AG10803 (cell line): ENCODE measurements at regions not wholly inside any gene's neighbourhood (a gene's known extent, or its start where the extent isn't known, plus 50 kb on each side); places are given as distances from the start of the nearest gene placed in this dataset.

ENCODE experiments used
- DNase-seq: peaks from one replicate; pipeline ENCODE4 v3.0.0; 2010; ENCODE audit warnings: low read depth
- H3K4me3 ChIP-seq: 2 replicates; pipeline ENCODE4 v1.5.1; 2011; ENCODE audit warnings: mild to moderate bottlenecking, low read length, control low read depth
- CTCF ChIP-seq: conservative IDR thresholded peaks from 2 replicates; pipeline ENCODE4 v1.5.1; 2011; ENCODE audit warnings: mild to moderate bottlenecking, low read length, control low read depth, inconsistent platforms

DNA sequence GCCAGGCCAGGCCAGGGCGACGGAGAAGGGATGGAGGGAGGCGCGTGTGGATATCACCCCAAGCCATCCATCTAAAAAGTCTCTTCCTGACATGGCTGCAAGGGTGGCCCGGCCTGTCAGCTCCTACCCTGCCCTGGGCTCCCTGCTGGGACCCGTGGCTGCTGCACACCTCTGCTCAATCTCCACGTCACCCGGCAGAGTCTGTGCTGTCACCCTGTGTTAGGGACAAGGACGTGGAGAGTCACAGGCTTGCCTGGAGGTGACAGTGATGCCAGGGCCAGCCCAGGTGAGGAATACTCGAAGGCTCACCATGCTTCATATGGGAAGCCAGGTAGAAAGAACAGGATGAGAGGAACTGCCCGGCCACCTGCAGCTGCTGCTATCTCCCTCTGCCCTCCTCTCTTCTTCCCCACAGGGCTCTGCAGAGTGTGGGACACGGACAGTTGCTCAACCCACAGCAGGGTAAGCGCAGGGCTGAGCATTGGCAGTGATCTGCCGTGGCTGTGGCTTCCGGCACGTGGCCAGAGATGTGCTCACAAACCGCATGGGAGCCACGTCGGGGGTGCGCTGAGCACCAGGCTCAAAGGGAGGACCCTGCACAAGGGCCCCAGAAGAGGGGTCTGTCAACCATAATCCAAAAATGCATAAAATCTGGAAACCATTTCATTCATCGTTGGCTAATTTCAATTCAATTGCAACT lies 214.3 kb downstream of the DLL1 start:
- DNase-seq: no peak

DNA sequence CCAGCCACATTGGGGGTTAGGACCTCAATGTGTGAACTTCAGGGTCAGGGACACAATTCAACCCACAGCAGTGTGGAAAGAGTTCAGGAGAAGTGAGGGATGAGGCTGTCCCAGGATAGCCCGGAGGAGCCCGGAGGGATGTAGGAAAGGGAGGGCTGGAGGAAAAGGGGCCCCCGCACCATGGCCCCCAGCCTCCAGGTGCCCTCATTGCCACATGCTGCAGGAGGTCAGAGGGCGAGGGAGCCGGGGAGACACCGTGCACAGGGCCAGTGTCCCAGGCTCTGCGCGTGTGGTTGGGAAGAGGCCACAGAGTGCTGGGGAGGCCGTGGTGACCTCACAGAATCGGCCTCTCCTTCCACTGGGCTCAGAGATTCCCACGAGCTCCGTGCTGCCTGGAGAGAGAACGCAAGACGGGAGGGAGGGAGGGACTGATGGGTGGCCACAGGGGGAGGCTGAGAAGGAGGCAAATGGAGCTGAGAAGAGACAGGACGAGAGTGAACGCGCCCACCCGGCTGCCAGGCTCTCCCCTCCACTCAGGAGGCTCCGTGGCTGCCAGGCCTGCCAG lies 215.1 kb downstream of the DLL1 start:
- no peak overlapping the region for H3K4me3 ChIP-seq
- TF ChIP-seq CTCF: no peak
- DNase-seq: no peak

More for the DNA sequence above, 214.3 kb downstream of the DLL1 start:
- TF ChIP-seq CTCF: no peak
- no peak overlapping the region for H3K4me3 ChIP-seq

DNA sequence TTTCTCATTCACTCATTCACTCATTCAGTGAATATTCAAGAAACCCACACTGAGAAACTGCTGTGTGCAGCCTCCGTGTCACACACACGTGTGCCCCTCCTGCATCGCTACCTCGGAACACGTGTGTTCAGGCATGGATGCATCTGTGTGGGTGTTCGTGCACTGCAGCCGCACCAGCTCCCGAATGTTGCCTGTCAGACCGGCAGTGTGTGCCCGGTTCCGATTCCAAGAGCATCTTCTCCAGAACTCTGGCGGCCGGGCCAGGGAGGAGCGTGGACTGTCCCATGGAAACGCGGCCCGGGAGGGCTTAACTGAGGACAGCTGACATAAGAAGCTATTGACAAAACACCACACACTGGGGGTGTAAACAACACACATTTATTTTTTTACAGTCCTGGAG lies 216.0 kb downstream of the DLL1 start:
- H3K4me3 ChIP-seq: no peak overlapping the region
- DNase-seq: no peak
- no peak for TF ChIP-seq CTCF

- H3K4me3 ChIP-seq: no peak overlapping the region
- TF ChIP-seq CTCF: no peak
- no peak for DNase-seq
Observed at GRCh38 chr6:170074435-170074834, 216.4 kb downstream of the DLL1 start.

GRCh38 chr6:170073846-170074245 lies 217.0 kb downstream of the DLL1 start:
- no peak for DNase-seq
- TF ChIP-seq CTCF: no peak
- H3K4me3 ChIP-seq: no peak overlapping the region

- no peak overlapping the region for H3K4me3 ChIP-seq
- no peak for TF ChIP-seq CTCF
- DNase-seq: no peak
Observed at GRCh38 chr6:170072246-170072645, 218.6 kb downstream of the DLL1 start.

DNA sequence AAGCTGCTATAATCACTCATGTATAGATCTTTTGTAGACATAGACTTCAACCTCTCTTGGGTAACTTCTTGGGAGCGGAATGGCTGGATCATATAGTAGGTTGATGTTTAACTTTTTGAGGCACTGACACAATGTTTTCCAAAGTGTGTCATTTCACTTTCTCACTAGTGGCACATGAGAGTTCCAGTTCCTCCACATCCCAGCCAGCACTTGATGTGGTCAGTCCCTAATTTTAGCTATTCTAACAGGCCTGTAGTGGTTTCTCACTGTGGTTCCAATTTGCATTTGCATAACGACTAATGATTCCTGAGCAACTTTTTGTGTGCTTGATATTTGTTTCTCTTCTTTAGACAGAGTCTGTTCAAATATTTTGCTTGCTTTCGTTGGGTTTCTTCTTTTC lies 221.3 kb downstream of the DLL1 start:
- no peak for DNase-seq
- H3K4me3 ChIP-seq: no peak overlapping the region
- TF ChIP-seq CTCF: no peak
